Osteocyte (in vitro differentiated cells): ENCODE measurements at regions not wholly inside any gene's neighbourhood (a gene's known extent, or its start where the extent isn't known, plus 50 kb on each side); places are given as distances from the start of the nearest gene placed in this dataset.

Experiments
- DNase-seq: peaks from one replicate; pipeline ENCODE4 v3.0.0; 2021; ENCODE audit warnings: mixed read lengths; ENCODE audit not compliant: unreplicated experiment; ENCODE audit errors: extremely low spot score
- H3K27ac Mint-ChIP-seq: one replicate; pipeline ENCODE4 v1.8.0; 2021; ENCODE audit warnings: mild to moderate bottlenecking, mixed read lengths; ENCODE audit not compliant: unreplicated experiment
- H3K27me3 Mint-ChIP-seq: one replicate; pipeline ENCODE4 v1.8.0; 2021; ENCODE audit warnings: mixed read lengths; ENCODE audit not compliant: unreplicated experiment
- H3K36me3 Mint-ChIP-seq: one replicate; pipeline ENCODE4 v1.8.0; 2021; ENCODE audit warnings: mixed read lengths; ENCODE audit not compliant: unreplicated experiment
- H3K4me1 Mint-ChIP-seq: one replicate; pipeline ENCODE4 v1.8.0; 2021; ENCODE audit warnings: mixed read lengths; ENCODE audit not compliant: unreplicated experiment
- H3K4me3 Mint-ChIP-seq: one replicate; pipeline ENCODE4 v1.8.0; 2021; ENCODE audit warnings: mild to moderate bottlenecking, moderate library complexity, mixed read lengths; ENCODE audit not compliant: unreplicated experiment
- H3K9me3 Mint-ChIP-seq: one replicate; pipeline ENCODE4 v1.8.0; 2021; ENCODE audit warnings: mixed read lengths; ENCODE audit not compliant: unreplicated experiment
- CTCF ChIP-seq: fragments of 200-600 bp; sonication (generic); IDR thresholded peaks from 2 replicates; pipeline ENCODE4 v1.5.0; 2021; ENCODE audit warnings: antibody characterized with exemption, mild to moderate bottlenecking, moderate library complexity

- no peaks in the 10 kb centered on the region for H3K27me3 Mint-ChIP-seq
- peaks cover 40% of the 10 kb centered on the region for H3K36me3 Mint-ChIP-seq
- no peak overlapping the region for H3K27ac Mint-ChIP-seq
- no peak for TF ChIP-seq CTCF
- H3K9me3 Mint-ChIP-seq, result no peaks in the 10 kb centered on the region
- H3K4me1 Mint-ChIP-seq, result peaks cover 16% of the 10 kb centered on the region
- H3K4me3 Mint-ChIP-seq, result no peak overlapping the region
- DNase-seq, result no peak
Observed at GRCh38 chr22:25485626-25486545, 78.6 kb upstream of the GRK3 start.

GRCh38 chr22:25487508-25487907 is 77.0 kb upstream of the GRK3 start:
- Mint-ChIP-seq H3K4me3 (no peak overlapping the region), H3K4me1 (peaks cover 16% of the 10 kb centered on the region), H3K27me3 (no peaks in the 10 kb centered on the region), H3K27ac (no peak overlapping the region), H3K36me3 (peaks cover 27% of the 10 kb centered on the region), H3K9me3 (no peaks in the 10 kb centered on the region)
- no peak for TF ChIP-seq CTCF
- DNase-seq, result no peak

GRCh38 chr22:25488244-25489020 is 76.0 kb upstream of the GRK3 start:
- Mint-ChIP-seq H3K27ac (no peak overlapping the region), H3K9me3 (no peaks in the 10 kb centered on the region), H3K27me3 (no peaks in the 10 kb centered on the region), H3K36me3 (peaks cover 25% of the 10 kb centered on the region), H3K4me3 (no peak overlapping the region), H3K4me1 (peaks cover 16% of the 10 kb centered on the region)
- no peak for TF ChIP-seq CTCF
- peak; percentile 89 for DNase-seq

GRCh38 chr22:25489947-25490346 is 74.5 kb upstream of the GRK3 start:
- Mint-ChIP-seq H3K4me1 (peaks cover 16% of the 10 kb centered on the region), H3K27me3 (no peaks in the 10 kb centered on the region), H3K27ac (no peak overlapping the region), H3K36me3 (peaks cover 20% of the 10 kb centered on the region), H3K4me3 (no peak overlapping the region), H3K9me3 (no peaks in the 10 kb centered on the region)
- no peak for TF ChIP-seq CTCF
- no peak for DNase-seq

- H3K27me3 Mint-ChIP-seq, result no peaks in the 10 kb centered on the region
- H3K36me3 Mint-ChIP-seq, result peaks cover 15% of the 10 kb centered on the region
- TF ChIP-seq CTCF, result no peak
- no peaks in the 10 kb centered on the region for H3K9me3 Mint-ChIP-seq
- DNase-seq, result no peak
- no peak overlapping the region for H3K27ac Mint-ChIP-seq
- peaks cover 16% of the 10 kb centered on the region for H3K4me1 Mint-ChIP-seq
- no peak overlapping the region for H3K4me3 Mint-ChIP-seq
Observed at GRCh38 chr22:25490896-25491295, 73.6 kb upstream of the GRK3 start.
